D721Med (cell line): ENCODE measurements at regions not wholly inside any gene's neighbourhood (a gene's known extent, or its start where the extent isn't known, plus 50 kb on each side); places are given as distances from the start of the nearest gene placed in this dataset.

Experiments used
- DNase-seq: peaks from one replicate; pipeline ENCODE4 v3.0.0; 2011; ENCODE audit warnings: low spot score; ENCODE audit not compliant: insufficient read length
- FAIRE-seq: peaks from 2 replicates; lab custom pipeline; 2011; peaks lifted over from hg19 to GRCh38; lab: Jason Lieb, UNC
- TF ChIP-seq, protein P1 (sequence below): IDR thresholded peaks from 2 replicates; pipeline ENCODE4 v1.5.1; 2012; ENCODE audit warnings: mild to moderate bottlenecking, control low read depth; ENCODE audit not compliant: insufficient read depth; ENCODE audit errors: missing control alignments

- TF ChIP-seq, protein P1, sequence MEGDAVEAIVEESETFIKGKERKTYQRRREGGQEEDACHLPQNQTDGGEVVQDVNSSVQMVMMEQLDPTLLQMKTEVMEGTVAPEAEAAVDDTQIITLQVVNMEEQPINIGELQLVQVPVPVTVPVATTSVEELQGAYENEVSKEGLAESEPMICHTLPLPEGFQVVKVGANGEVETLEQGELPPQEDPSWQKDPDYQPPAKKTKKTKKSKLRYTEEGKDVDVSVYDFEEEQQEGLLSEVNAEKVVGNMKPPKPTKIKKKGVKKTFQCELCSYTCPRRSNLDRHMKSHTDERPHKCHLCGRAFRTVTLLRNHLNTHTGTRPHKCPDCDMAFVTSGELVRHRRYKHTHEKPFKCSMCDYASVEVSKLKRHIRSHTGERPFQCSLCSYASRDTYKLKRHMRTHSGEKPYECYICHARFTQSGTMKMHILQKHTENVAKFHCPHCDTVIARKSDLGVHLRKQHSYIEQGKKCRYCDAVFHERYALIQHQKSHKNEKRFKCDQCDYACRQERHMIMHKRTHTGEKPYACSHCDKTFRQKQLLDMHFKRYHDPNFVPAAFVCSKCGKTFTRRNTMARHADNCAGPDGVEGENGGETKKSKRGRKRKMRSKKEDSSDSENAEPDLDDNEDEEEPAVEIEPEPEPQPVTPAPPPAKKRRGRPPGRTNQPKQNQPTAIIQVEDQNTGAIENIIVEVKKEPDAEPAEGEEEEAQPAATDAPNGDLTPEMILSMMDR = no peak
- no peak for DNase-seq
- FAIRE-seq = no peak
Measured at GRCh38 chr7:32385316-32385956, 104.7 kb downstream of the LSM5 start.

DNA sequence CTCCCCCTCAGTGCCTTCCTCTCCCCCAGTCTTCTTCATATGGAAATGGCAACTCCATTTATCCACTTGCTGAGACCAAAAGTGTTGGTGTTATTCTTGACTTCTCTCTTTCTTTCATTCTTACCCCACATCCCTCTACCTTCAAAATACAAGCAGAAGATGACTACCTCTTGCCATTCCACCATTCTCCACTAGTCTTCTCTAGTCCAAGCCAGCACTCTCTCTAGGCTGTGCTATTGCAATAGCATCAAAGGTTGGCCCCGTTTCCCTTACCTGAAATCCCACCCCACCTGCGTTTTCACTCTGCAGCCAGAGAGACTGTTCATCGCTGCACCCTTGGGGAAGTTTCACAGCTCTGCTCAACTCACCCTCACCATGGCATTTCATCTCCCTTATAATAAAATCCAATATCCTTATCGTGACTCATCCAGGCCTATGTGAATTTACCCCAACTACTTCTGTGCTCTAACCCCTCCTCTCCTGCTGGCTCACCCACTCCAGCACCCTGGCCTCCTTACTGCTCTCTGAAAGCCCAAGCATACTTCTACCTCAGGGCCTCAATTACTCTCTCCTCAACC is 109.1 kb downstream of the LSM5 start:
- FAIRE-seq (no peak), DNase-seq (no peak)
- TF ChIP-seq, protein P1 = no peak

GRCh38 chr7:32379510-32380112 is 110.6 kb downstream of the LSM5 start:
- DNase-seq (no peak), FAIRE-seq (no peak)

GRCh38 chr7:32378988-32379387 is 111.2 kb downstream of the LSM5 start:
- DNase-seq (no peak), FAIRE-seq (no peak)
- TF ChIP-seq, protein P1 = no peak

More at GRCh38 chr7:32379510-32380112, 110.6 kb downstream of the LSM5 start:
- TF ChIP-seq, protein P1 = no peak

- TF ChIP-seq, protein P1 = no peak
- FAIRE-seq = no peak
- DNase-seq = no peak
Measured at GRCh38 chr7:32364581-32364980, 125.6 kb downstream of the LSM5 start.

GRCh38 chr7:32360127-32360526 is 130.1 kb downstream of the LSM5 start:
- no peak for FAIRE-seq
- no peak for DNase-seq
- TF ChIP-seq, protein P1 = no peak

DNA sequence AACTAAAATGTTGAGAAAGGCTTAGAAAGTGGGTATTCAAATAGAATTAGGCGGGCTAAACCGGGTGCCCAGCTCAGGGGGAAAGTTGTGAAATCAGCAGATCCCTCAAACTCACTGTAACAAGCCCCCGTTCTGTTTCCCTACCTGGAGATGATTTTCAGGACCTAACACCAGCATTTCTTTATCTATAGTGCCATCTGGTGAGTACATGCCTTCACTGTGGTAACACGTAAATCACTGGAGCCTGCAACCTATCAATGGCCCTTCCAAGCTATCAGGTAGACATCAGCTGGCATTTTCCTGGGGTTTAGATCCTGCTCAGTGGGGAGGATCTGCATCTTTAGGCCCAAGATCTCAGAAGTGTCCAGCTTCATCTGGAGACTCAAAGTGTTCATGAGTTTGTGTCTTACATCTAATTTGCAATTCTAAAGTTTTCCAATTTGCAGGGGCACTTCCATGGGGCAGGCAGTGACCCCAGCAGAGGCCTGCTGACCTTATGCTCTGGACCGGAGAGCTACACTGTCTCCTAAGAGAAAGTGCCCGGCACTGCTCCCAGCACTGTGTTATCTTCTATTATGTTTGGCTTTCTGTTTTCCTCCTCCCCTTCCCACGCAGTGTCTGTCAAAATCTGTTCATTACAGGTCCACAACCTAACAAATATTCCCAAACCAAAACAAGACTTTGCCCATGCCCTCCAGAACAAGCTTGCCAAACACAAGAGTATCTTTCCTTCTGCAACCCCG is 132.5 kb downstream of the LSM5 start:
- DNase-seq (no peak), FAIRE-seq (no peak)
- TF ChIP-seq, protein P1 = peak; percentile 70
